ENCODE measurements at regions not wholly inside any gene's neighbourhood (a gene's known extent, or its start where the extent isn't known, plus 50 kb on each side); places are given as distances from the start of the nearest gene placed in this dataset.

DNA sequence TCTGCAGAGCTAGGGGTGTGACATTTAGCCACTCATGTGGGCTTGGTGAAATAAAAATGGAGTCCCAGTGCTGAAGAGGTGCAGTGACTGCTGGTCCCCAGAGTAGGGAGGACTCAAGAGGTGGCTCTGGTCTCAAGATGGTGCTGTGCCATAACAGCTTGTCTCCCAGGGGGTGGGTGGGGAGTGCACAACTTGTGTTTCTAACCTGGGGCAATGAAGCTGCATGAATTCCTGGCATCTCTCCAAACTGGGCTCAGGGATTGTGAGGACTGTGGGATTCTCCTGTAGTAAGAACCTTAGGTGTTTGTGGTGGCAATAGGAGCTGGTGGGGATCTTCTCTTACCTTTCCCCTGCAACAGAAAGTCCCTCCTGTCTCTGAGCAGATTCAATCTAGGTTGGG is 278.9 kb upstream of the SFRP2 start:
- no peak overlapping the region for H3K14ac ChIP-seq (ENCODE audit: insufficient read length)
- no peak overlapping the region for H3K4me3 ChIP-seq (ENCODE audit: extremely low read depth in 1 of 4, insufficient read depth in 2 of 4, low read depth in 3 of 4, low read length in 4 of 4)
- H3K18ac ChIP-seq (ENCODE audit: extremely low read depth, low read length), result no peak overlapping the region
- peaks cover 8 to 9% of the 10 kb centered on the region in 2 experiments; a peak in 3 of 4 replicates for H3K9me3 ChIP-seq (ENCODE audit: insufficient read depth in 2 of 2, low read depth in 1 of 2, low read length in 1 of 2)
- H4K8ac ChIP-seq (ENCODE audit: extremely low read depth, insufficient read depth, low read length), result no peak overlapping the region
- H3K4me2 ChIP-seq (ENCODE audit: insufficient read depth in 1 of 2, low read depth in 2 of 2, low read length in 2 of 2), result no peak overlapping the region
- H2BK5ac ChIP-seq (ENCODE audit: low read depth, low read length), result no peak overlapping the region
- 0 out of 8 replicates have a peak, but pooled peaks cover 0 to 3% (median 0%) of the 10 kb centered on the region in 4 experiments for H3K36me3 ChIP-seq (ENCODE audit: control insufficient read depth in 2 of 4, insufficient read depth in 4 of 4, low read length in 3 of 4)
- no peak overlapping the region for H4K5ac ChIP-seq (ENCODE audit: insufficient read length, low read depth, low read length)
- H2BK12ac ChIP-seq (ENCODE audit: low read depth, low read length), result no peak overlapping the region
- no peaks in the 10 kb centered on the region for H4K20me1 ChIP-seq (replicated peaks in 1 of 2; ENCODE audit: control insufficient read depth in 1 of 2, insufficient read depth in 2 of 2, low read length in 2 of 2)
- H3K27ac ChIP-seq (ENCODE audit: low read depth, low read length), result no peak overlapping the region
- no peaks in the 10 kb centered on the region; the same call in 1 of the 2 replicates for H3K79me1 ChIP-seq (ENCODE audit: low read depth, low read length)
- H4K91ac ChIP-seq (replicated peaks; ENCODE audit: insufficient read length, low read length), result no peak overlapping the region
- ChIA-PET CTCF (ENCODE audit: partially characterized antibody) (interaction anchor here (0.8 to 8.6 kb wide), 7 partner anchors 11 to 189 kb away, joined by 3 to 51 read pairs (median 3); no protein-coding TSS in a partner anchor), POLR2A (ENCODE audit: partially characterized antibody) (interaction anchor here (0.6 kb wide), 1 partner anchor 22 kb away, joined by 4 read pairs; no protein-coding TSS in a partner anchor)
- no peaks in the 10 kb centered on the region for H3K23me2 ChIP-seq (ENCODE audit: low read depth, low read length)
- no peaks in the 10 kb centered on the region for H3K27me3 ChIP-seq (replicated peaks in 1 of 4; ENCODE audit: control insufficient read depth in 3 of 4, extremely low read depth in 1 of 4, insufficient read depth in 3 of 4, low read length in 3 of 4)
- no peak overlapping the region for H3K9ac ChIP-seq (replicated peaks in 1 of 4; ENCODE audit: extremely low read depth in 1 of 4, low read depth in 3 of 4, low read length in 3 of 4)
- FAIRE-seq (no peak), DNase-seq (ENCODE audit: low read depth in 1 of 2, low spot score in 2 of 2) (no peak)
- no peak overlapping the region for H3K23ac ChIP-seq (ENCODE audit: insufficient read length)
- H2AK5ac ChIP-seq (ENCODE audit: low read depth, low read length), result no peak overlapping the region
- H2BK20ac ChIP-seq (ENCODE audit: low read length), result no peak overlapping the region
- TF ChIP-seq MAFK (IDR thresholded peaks at IDR 0.05; ENCODE audit: low read depth, low read length) (no peak), TAF7 (optimal IDR thresholded peaks at IDR 0.05; ENCODE audit: borderline replicate concordance, low read depth, low read length) (no peak), CREB1 (IDR thresholded peaks at IDR 0.05) (no peak)
- H2BK15ac ChIP-seq (ENCODE audit: low read length), result no peak overlapping the region
- H3K4me1 ChIP-seq (replicated peaks in 1 of 4; ENCODE audit: control insufficient read depth in 3 of 4, insufficient read depth in 4 of 4, low read length in 3 of 4), result peaks cover 0 to 2% (median 0%) of the 10 kb centered on the region in 4 experiments; a peak in 1 of 7 replicates
- no peak overlapping the region for H3K56ac ChIP-seq (replicated peaks; ENCODE audit: insufficient read length, low read depth, low read length)
- no peaks in the 10 kb centered on the region for H3K79me2 ChIP-seq (ENCODE audit: control insufficient read depth in 1 of 2, insufficient read depth in 2 of 2, low read length in 2 of 2)
- H2AFZ ChIP-seq (ENCODE audit: low read length), result no peak overlapping the region
- H3K4ac ChIP-seq (replicated peaks; ENCODE audit: insufficient read length, low read depth, low read length), result no peak overlapping the region
- H2BK120ac ChIP-seq (replicated peaks; ENCODE audit: low read depth, low read length), result no peak overlapping the region

All from H1 (cell line).